BLaER1 treated with 17β-estradiol and CSF1 and Interleukin-3, amounts not matched to agents 10 nM and 100 nM (cell line): ENCODE measurements at regions not wholly inside any gene's neighbourhood (a gene's known extent, or its start where the extent isn't known, plus 50 kb on each side); places are given as distances from the start of the nearest gene placed in this dataset.

Source experiments
- H3K27ac ChIP-seq, 11 experiments: shearing (Covaris generic); formaldehyde crosslinking; 2 replicates each; pipeline ENCODE4 v1.8.1; 2022
- H3K27me3 ChIP-seq, 11 experiments: shearing (Covaris generic); formaldehyde crosslinking; 2 replicates each; pipeline ENCODE4 v1.8.1; 2022
- H3K36me3 ChIP-seq, 11 experiments: shearing (Covaris generic); formaldehyde crosslinking; 2 replicates each; pipeline ENCODE4 v1.8.1; 2022
- H3K4me1 ChIP-seq, 10 experiments: shearing (Covaris generic); formaldehyde crosslinking; 2 replicates each; pipeline ENCODE4 v1.8.1; 2022
- H3K4me2 ChIP-seq, 11 experiments: shearing (Covaris generic); formaldehyde crosslinking; 2 replicates each; pipeline ENCODE4 v1.8.1; 2022
- H3K4me3 ChIP-seq, 10 experiments: shearing (Covaris generic); formaldehyde crosslinking; 2 replicates each; pipeline ENCODE4 v1.8.1; 2022
- H3K9ac ChIP-seq, 11 experiments: shearing (Covaris generic); formaldehyde crosslinking; 2 replicates each; pipeline ENCODE4 v1.8.1; 2022
- H3K9me3 ChIP-seq, 11 experiments: shearing (Covaris generic); formaldehyde crosslinking; replicated peaks in 1 of 11; 2 replicates each; pipeline ENCODE4 v1.8.1; 2022
- H4K20me1 ChIP-seq, 11 experiments: shearing (Covaris generic); formaldehyde crosslinking; 2 replicates each; pipeline ENCODE4 v1.8.1; 2022
- Cebpa-rat ChIP-seq, 11 experiments: shearing (Covaris generic); IDR thresholded peaks; 2 replicates each; pipeline ENCODE4 v1.8.1; 2022

DNA sequence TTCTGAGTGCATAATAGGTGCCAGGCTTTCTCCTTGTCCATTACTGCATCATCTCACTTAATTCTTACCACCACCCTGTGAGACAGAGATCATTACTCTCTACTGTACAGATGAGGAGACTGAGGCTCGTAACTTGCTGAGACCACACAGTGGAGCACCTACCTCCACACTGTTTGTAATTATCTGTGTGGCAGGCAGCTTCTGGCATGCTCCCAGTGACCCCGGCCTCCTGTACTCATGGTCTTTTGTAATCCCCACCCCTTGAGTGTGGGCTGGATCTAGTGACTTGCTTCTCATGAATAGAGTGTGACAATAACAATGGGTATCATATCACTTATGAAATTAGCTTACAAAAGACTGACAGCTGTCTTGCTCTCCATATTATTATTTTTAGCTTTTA is 407.3 kb downstream of the MATN1 start:
- H3K4me1 ChIP-seq: peaks cover 17 to 99% (median 88%) of the 10 kb centered on the region in 10 experiments
- no peak overlapping the region; a peak in 1 of 22 replicates for H3K27ac ChIP-seq
- TF ChIP-seq Cebpa-rat (IDR thresholded peaks at IDR 0.05): no peak
- no peak overlapping the region for H3K4me3 ChIP-seq
- H3K9ac ChIP-seq: no peak overlapping the region
- peak overlapping the region in 5 of 11 experiments; percentile 57 to 89 (median 68); a peak in 8 of 22 replicates for H3K4me2 ChIP-seq
- no peaks in the 10 kb centered on the region for H3K36me3 ChIP-seq
- peaks cover 0 to 10% (median 5%) of the 10 kb centered on the region in 11 experiments; a peak in 9 of 22 replicates for H3K9me3 ChIP-seq
- no peaks in the 10 kb centered on the region; a peak in 2 of 22 replicates for H4K20me1 ChIP-seq
- peaks cover 0 to under 1% (median 0%) of the 10 kb centered on the region in 11 experiments; a peak in 1 of 22 replicates for H3K27me3 ChIP-seq

DNA sequence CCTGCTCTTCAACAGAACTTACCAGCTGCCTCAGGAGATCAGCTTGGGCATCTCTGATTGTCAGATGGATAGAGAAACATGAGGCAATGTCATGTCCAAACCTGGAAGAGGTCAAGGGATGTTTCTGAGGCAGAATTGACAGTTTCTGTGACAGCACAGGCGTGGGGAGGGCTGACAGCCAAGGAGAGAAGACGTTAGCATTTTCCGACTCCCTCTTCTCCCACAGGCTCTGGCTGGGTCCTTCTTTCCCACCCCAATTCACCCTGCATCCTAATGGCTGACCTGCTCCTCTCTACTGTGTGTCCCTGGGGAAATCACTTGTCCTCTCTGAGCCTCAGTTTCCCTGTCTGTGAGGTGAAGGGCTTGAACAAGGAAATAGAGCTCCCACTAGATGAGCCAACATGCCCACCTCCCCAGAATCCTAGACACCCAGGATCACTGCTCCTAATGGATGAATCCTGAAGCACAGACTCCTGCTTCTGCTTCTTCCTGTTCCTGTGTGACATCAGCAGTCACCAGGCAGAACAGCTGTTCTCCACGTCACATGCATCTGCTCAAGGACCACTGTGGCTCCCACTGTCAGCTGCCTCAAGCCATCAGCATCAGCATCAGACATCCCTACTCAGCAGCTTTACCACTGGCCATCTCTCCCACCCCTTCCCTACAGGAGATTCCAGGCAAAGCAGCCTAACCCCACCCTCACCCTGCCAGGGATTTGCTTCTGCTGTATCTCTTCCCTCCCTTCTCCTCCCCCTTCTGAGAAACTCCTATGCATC is 408.0 kb downstream of the MATN1 start:
- Histone ChIP-seq H3K27ac (no peak overlapping the region; a peak in 1 of 22 replicates), H3K36me3 (no peaks in the 10 kb centered on the region), H4K20me1 (no peaks in the 10 kb centered on the region; a peak in 2 of 22 replicates), H3K9me3 (peaks cover 0 to 10% (median 5%) of the 10 kb centered on the region in 11 experiments; a peak in 9 of 22 replicates), H3K4me3 (no peak overlapping the region), H3K4me1 (peaks cover 10 to 94% (median 81%) of the 10 kb centered on the region in 10 experiments), H3K9ac (no peak overlapping the region), H3K4me2 (peak overlapping the region in 10 of 11 experiments; percentile 14 to 72 (median 52); a peak in 18 of 22 replicates), H3K27me3 (no peaks in the 10 kb centered on the region)
- TF ChIP-seq Cebpa-rat (IDR thresholded peaks at IDR 0.05): no peak

DNA sequence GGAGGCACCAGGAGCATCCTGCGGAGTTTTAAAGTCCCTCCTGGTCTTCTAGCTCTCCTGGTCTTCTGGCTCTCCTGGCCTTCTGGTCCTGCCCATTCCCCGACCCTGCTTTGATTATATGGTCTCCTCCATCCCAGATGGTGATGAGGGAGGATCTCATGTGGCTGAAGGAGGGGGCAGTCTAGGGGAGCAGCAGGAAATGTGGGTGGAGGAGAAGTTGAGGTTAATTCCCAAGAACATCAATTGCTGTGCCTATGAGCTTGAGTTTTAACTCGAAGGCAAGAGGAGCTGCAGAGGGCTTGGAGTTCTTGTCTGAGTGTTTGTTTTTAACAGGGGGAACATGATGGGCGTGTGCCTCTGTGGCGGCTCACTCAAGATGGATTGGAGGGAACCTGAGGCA is 408.8 kb downstream of the MATN1 start:
- peaks cover 0 to 10% (median 5%) of the 10 kb centered on the region in 11 experiments; a peak in 9 of 22 replicates for H3K9me3 ChIP-seq
- peak overlapping the region in 10 of 11 experiments; percentile 14 to 72 (median 52); a peak in 19 of 22 replicates for H3K4me2 ChIP-seq
- H3K36me3 ChIP-seq: no peaks in the 10 kb centered on the region
- peaks cover 8 to 86% (median 73%) of the 10 kb centered on the region in 10 experiments for H3K4me1 ChIP-seq
- no peaks in the 10 kb centered on the region for H3K27me3 ChIP-seq
- no peak overlapping the region for H3K27ac ChIP-seq
- H3K9ac ChIP-seq: no peak overlapping the region
- no peaks in the 10 kb centered on the region for H4K20me1 ChIP-seq
- TF ChIP-seq Cebpa-rat (IDR thresholded peaks at IDR 0.05): no peak
- H3K4me3 ChIP-seq: no peak overlapping the region

DNA sequence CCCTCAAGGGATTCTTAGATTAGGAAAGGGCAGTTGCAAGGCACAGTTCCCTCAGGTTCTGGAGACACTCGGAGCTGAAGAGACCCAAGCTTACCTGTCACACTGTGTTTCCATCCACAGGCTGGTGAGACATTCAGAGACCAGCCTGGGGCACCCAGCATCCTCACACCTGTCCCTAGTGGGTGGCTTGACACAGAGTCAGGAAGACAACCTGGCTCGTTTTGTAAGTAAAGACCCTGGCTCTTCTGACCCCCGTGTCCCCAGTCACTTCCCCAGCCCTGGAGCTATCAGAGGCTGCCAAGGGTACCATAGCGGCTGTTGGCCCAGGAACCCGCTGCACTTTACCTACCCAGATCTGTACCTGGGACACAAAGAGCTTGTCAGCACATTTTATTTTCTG is 409.8 kb downstream of the MATN1 start:
- TF ChIP-seq Cebpa-rat (IDR thresholded peaks at IDR 0.05): no peak
- no peak overlapping the region for H3K4me3 ChIP-seq
- H3K27me3 ChIP-seq: no peaks in the 10 kb centered on the region

DNA sequence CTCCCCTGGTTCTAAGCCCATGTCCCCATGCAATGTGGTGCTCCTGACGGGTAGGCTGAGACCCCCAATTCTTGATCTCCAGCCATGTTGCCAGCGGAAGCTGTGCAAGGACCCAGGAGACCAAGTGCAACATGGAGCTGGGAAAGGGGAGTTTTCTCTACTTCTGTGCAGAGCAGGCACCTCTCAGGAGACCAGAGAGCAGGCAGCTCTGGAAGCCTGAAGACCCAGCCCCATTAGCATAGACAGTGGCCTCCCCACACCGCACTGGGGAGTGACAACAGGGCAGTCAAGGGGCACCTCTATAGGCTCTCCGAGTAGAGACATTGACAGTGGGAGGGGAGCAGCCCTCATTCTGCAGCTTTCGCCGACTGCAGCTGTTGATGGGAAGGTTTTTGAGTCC is 410.2 kb downstream of the MATN1 start:
- Histone ChIP-seq H3K36me3 (no peaks in the 10 kb centered on the region), H3K4me1 (peaks cover 8 to 74% (median 60%) of the 10 kb centered on the region in 10 experiments), H3K27ac (peak overlapping the region in 1 of 11 experiments; percentile 12; a peak in 1 of 22 replicates), H3K27me3 (no peaks in the 10 kb centered on the region), H3K9ac (no peak overlapping the region), H4K20me1 (no peaks in the 10 kb centered on the region), H3K4me3 (no peak overlapping the region), H3K4me2 (peak overlapping the region in 9 of 11 experiments; percentile 4 to 71 (median 61); a peak in 17 of 22 replicates), H3K9me3 (peaks cover 0 to 10% (median 5%) of the 10 kb centered on the region in 11 experiments; a peak in 9 of 22 replicates)
- TF ChIP-seq Cebpa-rat (IDR thresholded peaks at IDR 0.05): no peak

More for the DNA sequence above, 409.8 kb downstream of the MATN1 start:
- Histone ChIP-seq H3K9me3 (peaks cover 0 to 10% (median 5%) of the 10 kb centered on the region in 11 experiments; a peak in 9 of 22 replicates), H3K9ac (no peak overlapping the region), H3K27ac (no peak overlapping the region), H3K36me3 (no peaks in the 10 kb centered on the region), H4K20me1 (no peaks in the 10 kb centered on the region), H3K4me2 (peak overlapping the region in 8 of 11 experiments; percentile 41 to 71 (median 62); a peak in 12 of 22 replicates), H3K4me1 (peaks cover 8 to 76% (median 63%) of the 10 kb centered on the region in 10 experiments)

DNA sequence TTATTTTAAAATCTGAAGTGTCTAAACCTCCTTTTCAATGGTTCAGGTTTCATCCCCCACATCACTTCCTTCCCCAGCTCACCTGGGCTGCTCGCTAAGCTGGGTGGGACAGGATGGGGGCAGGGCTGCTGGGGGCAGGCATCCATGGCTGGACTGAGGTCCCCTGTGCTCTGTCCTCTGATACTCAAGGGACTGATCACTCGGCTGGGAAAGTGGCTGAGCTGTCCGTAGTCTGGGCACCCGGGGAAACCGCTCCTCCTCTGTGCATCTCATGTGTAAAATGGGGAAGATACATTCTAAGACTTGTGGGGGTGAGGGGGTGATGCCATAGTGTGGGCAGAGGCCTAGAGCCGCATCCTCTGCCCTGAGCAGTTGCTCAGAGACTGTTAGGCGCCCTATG is 411.2 kb downstream of the MATN1 start:
- Histone ChIP-seq H3K36me3 (no peaks in the 10 kb centered on the region), H3K27ac (peak overlapping the region in 3 of 11 experiments; percentile 1 to 22 (median 12); a peak in 1 of 22 replicates), H3K4me1 (peaks cover 8 to 74% (median 60%) of the 10 kb centered on the region in 10 experiments), H3K4me2 (peak overlapping the region in 10 of 11 experiments; percentile 4 to 71 (median 60); a peak in 18 of 22 replicates), H3K4me3 (no peak overlapping the region), H3K9ac (no peak overlapping the region), H4K20me1 (no peaks in the 10 kb centered on the region), H3K9me3 (peaks cover 0 to 10% (median 5%) of the 10 kb centered on the region in 11 experiments; a peak in 9 of 22 replicates), H3K27me3 (no peaks in the 10 kb centered on the region)
- no peak for TF ChIP-seq Cebpa-rat (IDR thresholded peaks at IDR 0.05)

DNA sequence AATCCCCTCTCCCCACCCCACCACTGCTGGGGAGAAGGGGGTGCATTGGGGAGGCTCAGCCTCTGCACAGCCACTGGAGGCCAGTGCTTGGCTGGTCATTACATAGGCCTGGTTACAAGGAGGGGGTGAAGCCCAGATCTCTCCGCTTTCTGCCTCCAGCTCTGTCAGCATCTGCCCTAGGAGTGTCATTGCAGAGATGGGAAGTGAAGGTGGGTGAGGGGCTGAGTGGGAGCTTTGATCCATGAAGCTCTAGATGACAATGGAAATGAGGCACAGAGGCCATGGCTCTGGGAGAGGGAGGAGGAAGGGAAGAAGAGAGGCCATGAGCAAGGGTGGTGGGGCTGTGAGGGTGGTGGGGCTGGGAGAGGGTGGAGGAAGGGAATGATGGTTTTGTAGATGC is 411.6 kb downstream of the MATN1 start:
- H3K4me1 ChIP-seq: peaks cover 8 to 74% (median 60%) of the 10 kb centered on the region in 10 experiments
- no peak overlapping the region for H3K4me3 ChIP-seq
- peak overlapping the region in 1 of 11 experiments; percentile 4; a peak in 1 of 22 replicates for H3K27ac ChIP-seq
- H3K4me2 ChIP-seq: peak overlapping the region in 9 of 11 experiments; percentile 4 to 71 (median 61); a peak in 14 of 22 replicates
- TF ChIP-seq Cebpa-rat (IDR thresholded peaks at IDR 0.05): no peak
- H3K27me3 ChIP-seq: no peaks in the 10 kb centered on the region
- H4K20me1 ChIP-seq: no peaks in the 10 kb centered on the region
- no peaks in the 10 kb centered on the region for H3K36me3 ChIP-seq
- peaks cover 0 to 10% (median 5%) of the 10 kb centered on the region in 11 experiments; a peak in 9 of 22 replicates for H3K9me3 ChIP-seq
- H3K9ac ChIP-seq: 0 out of 22 replicates have a peak overlapping the region, but pooled peaks of 1 of the 11 experiments have one; percentile 18

DNA sequence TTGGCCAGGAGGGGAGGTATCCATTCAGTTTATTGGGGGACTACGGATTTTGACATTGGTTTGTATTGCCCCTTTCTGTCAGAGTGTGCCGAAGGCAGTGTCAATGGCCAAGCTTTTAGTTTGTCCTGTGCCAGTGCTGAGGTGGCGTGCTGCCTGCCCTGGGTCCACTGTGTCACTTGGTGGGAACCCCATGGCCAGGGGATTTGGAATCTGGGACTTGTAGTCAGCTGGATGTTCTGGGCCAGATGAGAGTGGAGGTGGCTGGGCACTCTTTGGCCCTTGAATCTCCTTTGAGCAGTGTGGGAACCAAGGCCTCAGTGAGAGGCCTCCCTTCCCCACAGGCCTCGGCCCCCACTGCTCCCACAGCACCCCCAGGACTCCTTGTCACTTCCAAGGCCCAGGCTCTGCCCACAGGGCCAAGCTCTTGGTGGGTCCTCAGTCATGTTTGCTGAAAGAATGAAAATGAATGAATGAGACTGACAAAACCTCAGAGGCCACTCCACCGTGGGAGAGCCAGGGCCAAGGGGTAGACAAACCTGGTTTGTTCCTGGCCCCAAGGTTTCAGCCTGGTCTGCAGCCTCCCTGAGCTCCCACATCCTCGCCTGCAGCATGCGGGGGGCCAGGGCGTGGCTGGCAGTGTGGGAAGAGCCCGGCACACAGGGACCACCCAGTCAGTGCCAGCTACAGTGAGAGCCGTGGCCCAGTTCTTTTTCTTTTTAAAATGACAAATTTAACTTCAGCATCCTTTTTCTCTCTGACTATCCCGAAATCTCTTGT is 412.2 kb downstream of the MATN1 start:
- no peak overlapping the region for H3K4me3 ChIP-seq
- peaks cover 0 to 4% (median 0%) of the 10 kb centered on the region in 11 experiments; a peak in 4 of 22 replicates for H3K9me3 ChIP-seq
- TF ChIP-seq Cebpa-rat (IDR thresholded peaks at IDR 0.05): no peak
- no peaks in the 10 kb centered on the region for H3K36me3 ChIP-seq
- peak overlapping the region in 2 of 11 experiments; percentile 4 to 5; a peak in 1 of 22 replicates for H3K27ac ChIP-seq
- H3K27me3 ChIP-seq: no peaks in the 10 kb centered on the region
- H4K20me1 ChIP-seq: no peaks in the 10 kb centered on the region
- H3K4me1 ChIP-seq: peaks cover 8 to 74% (median 65%) of the 10 kb centered on the region in 10 experiments
- 0 out of 22 replicates have a peak overlapping the region, but pooled peaks of 1 of the 11 experiments have one; percentile 18 for H3K9ac ChIP-seq
- H3K4me2 ChIP-seq: peak overlapping the region in 7 of 11 experiments; percentile 48 to 71 (median 63); a peak in 11 of 22 replicates
